Sigmoid colon (tissue), 6 donors: ENCODE measurements at regions not wholly inside any gene's neighbourhood (a gene's known extent, or its start where the extent isn't known, plus 50 kb on each side); places are given as distances from the start of the nearest gene placed in this dataset.

Source experiments
- DNase-seq: peaks from one replicate; pipeline ENCODE4 v3.0.0-alpha.2; 2019
- H3K27ac ChIP-seq, 4 donors: fragments of 200-600 bp; sonication (generic); one replicate each; pipeline ENCODE4 v1.5.1; 2016 to 2019; ENCODE audit warnings: mild to moderate bottlenecking in 1 of 4
- H3K27me3 ChIP-seq, 3 donors: fragments of 200-600 bp; sonication (generic); one replicate each; pipeline ENCODE4 v1.5.1; 2019; ENCODE audit warnings: mild to moderate bottlenecking in 1 of 3
- H3K36me3 ChIP-seq, 4 donors: fragments of 200-600 bp; sonication (generic); one replicate each; pipeline ENCODE4 v1.5.1; 2016 to 2019
- H3K4me1 ChIP-seq, 4 donors: fragments of 200-600 bp; sonication (generic); one replicate each; pipeline ENCODE4 v1.5.1; 2017 to 2019
- H3K4me3 ChIP-seq, 4 donors: fragments of 200-600 bp; sonication (generic); one replicate each; pipeline ENCODE4 v1.5.1; 2017 to 2019; ENCODE audit warnings: mild to moderate bottlenecking in 2 of 4, moderate library complexity in 1 of 4
- H3K9me3 ChIP-seq, 4 donors: fragments of 200-600 bp in 3 of 4; sonication (generic) in 3 of 4; one replicate each; pipeline versions ENCODE4 v1.5.1 to v1.6.1; 2013 to 2019
- EP300 ChIP-seq, 4 donors: sonication (generic); formaldehyde crosslinking; IDR thresholded peaks; one replicate each; pipeline ENCODE4 v1.6.1; 2017; ENCODE audit warnings: antibody characterized with exemption in 4 of 4
- POLR2A ChIP-seq, 2 donors: fragments of 450-650 bp; IDR thresholded peaks; one replicate each; pipeline ENCODE4 v1.6.1; 2016; ENCODE audit warnings: antibody characterized with exemption in 2 of 2, mild to moderate bottlenecking in 2 of 2, moderate library complexity in 2 of 2
- POLR2AphosphoS5 ChIP-seq, 4 donors: sonication (generic); formaldehyde crosslinking; IDR thresholded peaks; one replicate each; pipeline ENCODE4 v1.6.1; 2017; ENCODE audit warnings: antibody characterized with exemption in 4 of 4
- WGBS, 2 donors: extraction: QIAGEN DNeasy Blood & Tissue Kit; methylation state at CpG; one replicate each; pipeline ENCODE4 v1.1.7; 2013; 5-methylcytosine and 5-hydroxymethylcytosine counted together
- intact Hi-C: fragments of 100-400 bp; cut with DNase I; formaldehyde crosslinking; loops from one replicate; pipeline ENCODE4 v1.15.1; 2023
- TF ChIP-seq, protein P1 (sequence below), 4 experiments: fragments of 450-650 bp in 3 of 4; fragments of 200-600 bp in 1 of 4; IDR thresholded peaks; one replicate each; pipeline ENCODE4 v1.5.1; 2016 to 2019; ENCODE audit warnings: antibody characterized with exemption in 4 of 4, mild to moderate bottlenecking in 3 of 4, moderate library complexity in 2 of 4
- donor health status: healthy with polysubstance abuse.
- donor health status: healthy.

DNA sequence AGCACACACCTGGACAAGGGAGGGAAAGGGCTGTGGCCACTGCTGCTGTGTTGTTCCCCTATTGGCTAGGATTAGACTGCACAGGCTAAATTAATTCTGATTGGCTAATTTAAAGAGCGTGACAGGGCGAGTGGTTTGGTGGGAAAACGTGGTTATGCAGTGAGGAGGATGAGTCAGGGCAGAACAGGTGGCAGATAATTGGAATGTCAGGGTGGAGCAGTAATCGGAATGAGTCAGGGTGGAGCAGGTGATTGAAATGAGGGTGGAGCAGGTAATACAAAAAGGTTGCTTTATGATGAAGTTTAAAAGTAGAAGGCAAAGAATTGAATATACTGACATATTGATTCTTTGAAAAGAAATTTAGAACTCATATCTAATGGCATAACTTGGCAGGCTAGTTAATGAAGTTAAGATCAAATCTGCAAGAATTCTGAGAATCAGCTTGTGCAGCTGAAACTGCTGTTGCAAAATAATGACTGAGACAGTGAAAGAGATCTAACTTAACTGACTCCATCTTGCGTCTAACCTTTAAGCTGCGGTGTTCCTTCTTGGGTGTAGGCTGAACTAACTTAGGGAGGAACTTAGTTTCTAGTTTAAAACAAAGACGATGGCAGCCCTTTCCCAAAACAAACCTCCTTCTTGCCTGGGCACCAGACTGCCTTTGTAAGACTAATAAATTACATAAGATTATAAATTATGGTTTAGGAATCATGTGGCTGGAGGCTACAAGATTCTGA, 174.3 kb downstream of the UTP18 start:
- H3K4me1 ChIP-seq: no peaks in the 10 kb centered on the region
- WGBS, 2 donors: 46 to 78% methylated on average over 7 of the region's 7 CpGs
- DNase-seq: no peak

DNA sequence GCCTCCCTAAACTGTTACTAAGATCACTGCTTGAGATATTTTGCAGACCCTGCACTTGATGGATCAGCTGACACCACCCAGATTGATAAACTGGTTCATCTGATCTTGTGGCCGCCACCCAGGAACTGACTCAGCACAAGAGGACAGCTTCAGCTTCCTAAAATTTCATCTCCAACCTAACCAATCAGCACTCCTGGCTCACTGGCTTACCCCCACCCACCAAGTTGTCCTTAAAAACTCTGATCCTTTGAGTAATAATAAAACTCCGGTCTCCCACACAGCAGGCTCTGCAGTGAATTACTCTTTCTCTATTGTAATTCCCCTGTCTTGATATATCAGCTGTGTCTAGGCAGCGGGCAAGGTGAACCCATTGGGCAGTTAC, 174.8 kb downstream of the UTP18 start:
- Histone ChIP-seq H3K4me1 (no peaks in the 10 kb centered on the region), H3K27me3 (no peaks in the 10 kb centered on the region), H3K27ac (no peak overlapping the region), H3K4me3 (no peak overlapping the region), H3K36me3 (no peaks in the 10 kb centered on the region), H3K9me3 (no peaks in the 10 kb centered on the region)
- whole genome bisulfite sequencing, 2 donors: 73 to 77% methylated on average over 3 of the region's 3 CpGs
- no peak for TF ChIP-seq EP300 (IDR thresholded peaks at IDR 0.05)
- TF ChIP-seq, protein P1, sequence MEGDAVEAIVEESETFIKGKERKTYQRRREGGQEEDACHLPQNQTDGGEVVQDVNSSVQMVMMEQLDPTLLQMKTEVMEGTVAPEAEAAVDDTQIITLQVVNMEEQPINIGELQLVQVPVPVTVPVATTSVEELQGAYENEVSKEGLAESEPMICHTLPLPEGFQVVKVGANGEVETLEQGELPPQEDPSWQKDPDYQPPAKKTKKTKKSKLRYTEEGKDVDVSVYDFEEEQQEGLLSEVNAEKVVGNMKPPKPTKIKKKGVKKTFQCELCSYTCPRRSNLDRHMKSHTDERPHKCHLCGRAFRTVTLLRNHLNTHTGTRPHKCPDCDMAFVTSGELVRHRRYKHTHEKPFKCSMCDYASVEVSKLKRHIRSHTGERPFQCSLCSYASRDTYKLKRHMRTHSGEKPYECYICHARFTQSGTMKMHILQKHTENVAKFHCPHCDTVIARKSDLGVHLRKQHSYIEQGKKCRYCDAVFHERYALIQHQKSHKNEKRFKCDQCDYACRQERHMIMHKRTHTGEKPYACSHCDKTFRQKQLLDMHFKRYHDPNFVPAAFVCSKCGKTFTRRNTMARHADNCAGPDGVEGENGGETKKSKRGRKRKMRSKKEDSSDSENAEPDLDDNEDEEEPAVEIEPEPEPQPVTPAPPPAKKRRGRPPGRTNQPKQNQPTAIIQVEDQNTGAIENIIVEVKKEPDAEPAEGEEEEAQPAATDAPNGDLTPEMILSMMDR (IDR thresholded peaks at IDR 0.05): no peak
- intact Hi-C loops: no loop called here
- no peak for DNase-seq

More for the DNA sequence above, 174.3 kb downstream of the UTP18 start:
- Histone ChIP-seq H3K4me3 (no peak overlapping the region), H3K27ac (no peak overlapping the region), H3K36me3 (no peaks in the 10 kb centered on the region), H3K27me3 (no peaks in the 10 kb centered on the region), H3K9me3 (no peaks in the 10 kb centered on the region)
- intact Hi-C loops: no loop called here
- TF ChIP-seq, protein P1 (IDR thresholded peaks at IDR 0.05): no peak
- no peak for TF ChIP-seq POLR2A (IDR thresholded peaks at IDR 0.05)
- TF ChIP-seq EP300 (IDR thresholded peaks at IDR 0.05): no peak
- no peak for TF ChIP-seq POLR2AphosphoS5 (IDR thresholded peaks at IDR 0.05)

DNA sequence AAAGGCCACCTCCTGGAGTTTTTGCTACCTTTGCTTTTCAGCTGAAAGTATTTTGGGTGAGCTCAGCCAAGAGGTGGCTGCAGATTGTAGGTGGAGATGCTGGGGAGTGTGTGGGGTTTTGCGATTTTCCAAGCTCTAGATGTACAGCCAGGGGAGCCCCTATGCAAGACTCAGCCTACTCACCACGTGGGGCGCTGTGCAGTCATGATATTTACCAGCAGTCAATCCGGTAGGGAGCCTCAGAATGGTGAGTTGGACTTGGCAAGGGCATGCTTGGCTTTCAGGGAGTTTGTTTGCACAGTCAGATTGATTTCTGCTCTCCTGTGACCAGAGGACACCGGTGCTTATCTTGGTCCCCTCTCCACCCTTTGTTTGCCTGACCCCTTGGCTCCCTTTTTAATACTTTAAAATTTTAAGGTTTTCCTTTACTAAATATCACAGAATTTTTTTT, 175.3 kb downstream of the UTP18 start:
- TF ChIP-seq, protein P1 (IDR thresholded peaks at IDR 0.05): no peak
- TF ChIP-seq EP300 (IDR thresholded peaks at IDR 0.05): no peak
- intact Hi-C loops: no loop called here
- Histone ChIP-seq H3K27me3 (no peaks in the 10 kb centered on the region), H3K36me3 (no peaks in the 10 kb centered on the region), H3K9me3 (no peaks in the 10 kb centered on the region), H3K4me1 (no peaks in the 10 kb centered on the region), H3K27ac (no peak overlapping the region), H3K4me3 (no peak overlapping the region)
- no peak for DNase-seq
- WGBS, 2 donors: 9 to 26% methylated on average over 5 of the region's 5 CpGs

DNA sequence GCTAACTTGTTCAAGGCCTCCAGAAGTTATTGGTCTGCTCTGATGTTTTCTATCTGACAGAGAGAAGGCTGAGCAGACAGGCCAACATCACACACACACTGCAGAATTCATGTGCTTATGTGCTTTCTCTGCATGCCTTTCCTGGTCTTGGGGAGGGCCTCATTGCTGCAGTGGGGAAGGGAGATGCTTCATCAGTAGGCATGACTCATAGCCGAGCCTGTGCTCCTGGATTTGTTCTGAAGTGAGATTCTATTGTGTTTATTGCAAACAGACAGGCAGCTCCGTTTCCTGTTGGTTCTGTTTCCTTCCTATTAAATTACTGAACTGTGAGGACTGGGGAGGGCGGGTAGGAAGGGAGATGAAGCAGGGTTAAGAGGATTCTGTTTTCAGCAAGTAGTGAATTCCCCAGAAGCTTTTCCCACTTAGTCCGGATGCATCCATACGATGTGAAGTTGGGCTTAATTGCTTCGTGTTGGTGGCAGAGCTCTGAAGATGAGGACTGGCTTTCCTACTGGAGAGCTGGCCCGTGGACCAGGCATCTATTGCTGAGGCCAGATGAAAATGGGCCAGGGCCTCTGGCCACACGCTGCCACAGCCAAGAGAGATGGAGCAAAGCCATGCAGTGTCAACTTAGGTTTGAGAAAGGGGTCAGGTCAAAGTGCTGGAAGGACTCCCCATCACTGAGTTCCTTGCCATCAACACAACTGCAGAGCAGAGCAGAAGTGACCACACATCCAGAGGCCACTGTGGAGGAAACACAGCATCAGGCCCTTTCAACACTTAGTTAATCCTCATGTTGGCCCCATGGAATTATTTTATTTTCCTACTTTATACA, 179.3 kb downstream of the UTP18 start:
- no peak for DNase-seq
- H3K4me1 ChIP-seq: no peaks in the 10 kb centered on the region
- WGBS, 2 donors: 59 to 69% methylated on average over 8 of the region's 8 CpGs
- TF ChIP-seq, protein P1 (IDR thresholded peaks at IDR 0.05): no peak
- TF ChIP-seq POLR2AphosphoS5 (IDR thresholded peaks at IDR 0.05): no peak
- no peak for TF ChIP-seq POLR2A (IDR thresholded peaks at IDR 0.05)
- no peak for TF ChIP-seq EP300 (IDR thresholded peaks at IDR 0.05)
- H3K27ac ChIP-seq: no peak overlapping the region
- intact Hi-C loops: no loop called here
- no peaks in the 10 kb centered on the region for H3K9me3 ChIP-seq
- no peak overlapping the region for H3K4me3 ChIP-seq
- H3K36me3 ChIP-seq: no peaks in the 10 kb centered on the region
- H3K27me3 ChIP-seq: no peaks in the 10 kb centered on the region
